ENCODE measurements at regions not wholly inside any gene's neighbourhood (a gene's known extent, or its start where the extent isn't known, plus 50 kb on each side); places are given as distances from the start of the nearest gene placed in this dataset.

DNA sequence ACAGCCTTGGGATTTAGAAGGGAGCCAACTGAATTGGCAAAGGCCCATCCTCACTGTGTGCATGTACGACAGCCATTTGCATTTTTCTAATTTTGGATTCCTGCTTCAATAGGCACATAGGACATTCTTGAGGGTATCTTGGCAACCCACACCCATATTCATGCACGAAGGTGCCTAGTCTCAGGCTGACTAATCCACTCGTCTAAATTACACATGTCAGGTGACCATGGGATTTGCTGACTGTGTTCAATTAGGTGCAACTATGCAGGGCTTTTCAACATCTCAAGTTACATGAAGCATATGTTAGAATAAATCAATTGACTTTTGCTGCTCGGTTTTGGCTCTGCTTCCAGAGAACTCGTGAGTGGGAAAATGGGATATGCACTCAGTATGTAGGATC, 249.7 kb downstream of the SP3 start:
- TF ChIP-seq ZNF768 (CRISPR knock-in tag; IDR thresholded peaks at IDR 0.05): no peak
- TF ChIP-seq MIXL1 (CRISPR knock-in tag; IDR thresholded peaks at IDR 0.05): no peak
- TF ChIP-seq, protein P1, sequence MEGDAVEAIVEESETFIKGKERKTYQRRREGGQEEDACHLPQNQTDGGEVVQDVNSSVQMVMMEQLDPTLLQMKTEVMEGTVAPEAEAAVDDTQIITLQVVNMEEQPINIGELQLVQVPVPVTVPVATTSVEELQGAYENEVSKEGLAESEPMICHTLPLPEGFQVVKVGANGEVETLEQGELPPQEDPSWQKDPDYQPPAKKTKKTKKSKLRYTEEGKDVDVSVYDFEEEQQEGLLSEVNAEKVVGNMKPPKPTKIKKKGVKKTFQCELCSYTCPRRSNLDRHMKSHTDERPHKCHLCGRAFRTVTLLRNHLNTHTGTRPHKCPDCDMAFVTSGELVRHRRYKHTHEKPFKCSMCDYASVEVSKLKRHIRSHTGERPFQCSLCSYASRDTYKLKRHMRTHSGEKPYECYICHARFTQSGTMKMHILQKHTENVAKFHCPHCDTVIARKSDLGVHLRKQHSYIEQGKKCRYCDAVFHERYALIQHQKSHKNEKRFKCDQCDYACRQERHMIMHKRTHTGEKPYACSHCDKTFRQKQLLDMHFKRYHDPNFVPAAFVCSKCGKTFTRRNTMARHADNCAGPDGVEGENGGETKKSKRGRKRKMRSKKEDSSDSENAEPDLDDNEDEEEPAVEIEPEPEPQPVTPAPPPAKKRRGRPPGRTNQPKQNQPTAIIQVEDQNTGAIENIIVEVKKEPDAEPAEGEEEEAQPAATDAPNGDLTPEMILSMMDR (CRISPR knock-in tag; IDR thresholded peaks at IDR 0.05): no peak
- no peak for TF ChIP-seq SP2 (CRISPR knock-in tag; IDR thresholded peaks at IDR 0.05)
- TF ChIP-seq HCFC1 (IDR thresholded peaks at IDR 0.05; ENCODE audit: low read depth, low read length): no peak
- TF ChIP-seq, protein P2, sequence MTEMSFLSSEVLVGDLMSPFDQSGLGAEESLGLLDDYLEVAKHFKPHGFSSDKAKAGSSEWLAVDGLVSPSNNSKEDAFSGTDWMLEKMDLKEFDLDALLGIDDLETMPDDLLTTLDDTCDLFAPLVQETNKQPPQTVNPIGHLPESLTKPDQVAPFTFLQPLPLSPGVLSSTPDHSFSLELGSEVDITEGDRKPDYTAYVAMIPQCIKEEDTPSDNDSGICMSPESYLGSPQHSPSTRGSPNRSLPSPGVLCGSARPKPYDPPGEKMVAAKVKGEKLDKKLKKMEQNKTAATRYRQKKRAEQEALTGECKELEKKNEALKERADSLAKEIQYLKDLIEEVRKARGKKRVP (CRISPR knock-in tag; IDR thresholded peaks at IDR 0.05): no peak
- TF ChIP-seq, protein P3, sequence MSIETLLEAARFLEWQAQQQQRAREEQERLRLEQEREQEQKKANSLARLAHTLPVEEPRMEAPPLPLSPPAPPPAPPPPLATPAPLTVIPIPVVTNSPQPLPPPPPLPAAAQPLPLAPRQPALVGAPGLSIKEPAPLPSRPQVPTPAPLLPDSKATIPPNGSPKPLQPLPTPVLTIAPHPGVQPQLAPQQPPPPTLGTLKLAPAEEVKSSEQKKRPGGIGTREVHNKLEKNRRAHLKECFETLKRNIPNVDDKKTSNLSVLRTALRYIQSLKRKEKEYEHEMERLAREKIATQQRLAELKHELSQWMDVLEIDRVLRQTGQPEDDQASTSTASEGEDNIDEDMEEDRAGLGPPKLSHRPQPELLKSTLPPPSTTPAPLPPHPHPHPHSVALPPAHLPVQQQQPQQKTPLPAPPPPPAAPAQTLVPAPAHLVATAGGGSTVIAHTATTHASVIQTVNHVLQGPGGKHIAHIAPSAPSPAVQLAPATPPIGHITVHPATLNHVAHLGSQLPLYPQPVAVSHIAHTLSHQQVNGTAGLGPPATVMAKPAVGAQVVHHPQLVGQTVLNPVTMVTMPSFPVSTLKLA (IDR thresholded peaks at IDR 0.05): no peak
- no peak for TF ChIP-seq POLR2A (IDR thresholded peaks at IDR 0.05; ENCODE audit: insufficient read depth in 1 of 2, low read depth in 2 of 2, low read length in 2 of 2)
- TF ChIP-seq KDM5A (IDR thresholded peaks at IDR 0.05; ENCODE audit: borderline replicate concordance, low read length): no peak
- TF ChIP-seq, protein P4, sequence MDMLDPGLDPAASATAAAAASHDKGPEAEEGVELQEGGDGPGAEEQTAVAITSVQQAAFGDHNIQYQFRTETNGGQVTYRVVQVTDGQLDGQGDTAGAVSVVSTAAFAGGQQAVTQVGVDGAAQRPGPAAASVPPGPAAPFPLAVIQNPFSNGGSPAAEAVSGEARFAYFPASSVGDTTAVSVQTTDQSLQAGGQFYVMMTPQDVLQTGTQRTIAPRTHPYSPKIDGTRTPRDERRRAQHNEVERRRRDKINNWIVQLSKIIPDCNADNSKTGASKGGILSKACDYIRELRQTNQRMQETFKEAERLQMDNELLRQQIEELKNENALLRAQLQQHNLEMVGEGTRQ (IDR thresholded peaks at IDR 0.05; ENCODE audit: low read depth, low read length): no peak
- TF ChIP-seq, protein P4 (CRISPR knock-in tag; IDR thresholded peaks at IDR 0.05; ENCODE audit: borderline replicate concordance): no peak
- TF ChIP-seq RCOR2 (CRISPR knock-in tag; IDR thresholded peaks at IDR 0.05): no peak
- no peak for TF ChIP-seq ZNF24 (IDR thresholded peaks at IDR 0.05)
- TF ChIP-seq TGIF2 (CRISPR knock-in tag; IDR thresholded peaks at IDR 0.05): no peak
- TF ChIP-seq, protein P5, sequence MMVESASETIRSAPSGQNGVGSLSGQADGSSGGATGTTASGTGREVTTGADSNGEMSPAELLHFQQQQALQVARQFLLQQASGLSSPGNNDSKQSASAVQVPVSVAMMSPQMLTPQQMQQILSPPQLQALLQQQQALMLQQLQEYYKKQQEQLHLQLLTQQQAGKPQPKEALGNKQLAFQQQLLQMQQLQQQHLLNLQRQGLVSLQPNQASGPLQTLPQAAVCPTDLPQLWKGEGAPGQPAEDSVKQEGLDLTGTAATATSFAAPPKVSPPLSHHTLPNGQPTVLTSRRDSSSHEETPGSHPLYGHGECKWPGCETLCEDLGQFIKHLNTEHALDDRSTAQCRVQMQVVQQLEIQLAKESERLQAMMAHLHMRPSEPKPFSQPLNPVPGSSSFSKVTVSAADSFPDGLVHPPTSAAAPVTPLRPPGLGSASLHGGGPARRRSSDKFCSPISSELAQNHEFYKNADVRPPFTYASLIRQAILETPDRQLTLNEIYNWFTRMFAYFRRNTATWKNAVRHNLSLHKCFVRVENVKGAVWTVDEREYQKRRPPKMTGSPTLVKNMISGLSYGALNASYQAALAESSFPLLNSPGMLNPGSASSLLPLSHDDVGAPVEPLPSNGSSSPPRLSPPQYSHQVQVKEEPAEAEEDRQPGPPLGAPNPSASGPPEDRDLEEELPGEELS (CRISPR knock-in tag; IDR thresholded peaks at IDR 0.05): no peak

All from HepG2 (cell line).